GM21360 (cell line): ENCODE measurements at regions not wholly inside any gene's neighbourhood (a gene's known extent, or its start where the extent isn't known, plus 50 kb on each side); places are given as distances from the start of the nearest gene placed in this dataset.

ENCODE experiments used
- ATAC-seq: cut with Tn5 transposase; IDR thresholded peaks from one replicate; pipeline ENCODE4 v1.9.1; 2021; ENCODE audit warnings: mild to moderate bottlenecking, moderate library complexity; ENCODE audit not compliant: unreplicated experiment

DNA sequence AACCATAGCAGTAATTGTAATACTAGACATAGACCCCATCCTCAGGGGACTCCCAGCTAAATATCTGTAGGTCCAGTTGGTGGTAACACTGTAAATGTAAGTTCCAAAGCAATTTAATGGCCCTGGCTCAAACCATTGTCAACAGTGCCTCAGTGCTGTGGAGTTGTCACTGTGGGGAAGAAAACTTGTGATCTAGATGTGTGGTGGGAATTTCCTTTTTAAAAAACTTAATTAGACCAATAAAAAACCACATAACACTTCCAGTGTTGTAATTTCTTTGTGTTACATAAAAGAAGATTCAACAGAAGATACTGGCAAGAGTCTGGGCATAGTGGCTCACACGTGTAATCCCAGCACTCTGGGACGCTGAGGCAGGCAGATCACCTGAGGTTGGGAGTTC lies 138.6 kb upstream of the UMPS start:
- no peak for ATAC-seq

DNA sequence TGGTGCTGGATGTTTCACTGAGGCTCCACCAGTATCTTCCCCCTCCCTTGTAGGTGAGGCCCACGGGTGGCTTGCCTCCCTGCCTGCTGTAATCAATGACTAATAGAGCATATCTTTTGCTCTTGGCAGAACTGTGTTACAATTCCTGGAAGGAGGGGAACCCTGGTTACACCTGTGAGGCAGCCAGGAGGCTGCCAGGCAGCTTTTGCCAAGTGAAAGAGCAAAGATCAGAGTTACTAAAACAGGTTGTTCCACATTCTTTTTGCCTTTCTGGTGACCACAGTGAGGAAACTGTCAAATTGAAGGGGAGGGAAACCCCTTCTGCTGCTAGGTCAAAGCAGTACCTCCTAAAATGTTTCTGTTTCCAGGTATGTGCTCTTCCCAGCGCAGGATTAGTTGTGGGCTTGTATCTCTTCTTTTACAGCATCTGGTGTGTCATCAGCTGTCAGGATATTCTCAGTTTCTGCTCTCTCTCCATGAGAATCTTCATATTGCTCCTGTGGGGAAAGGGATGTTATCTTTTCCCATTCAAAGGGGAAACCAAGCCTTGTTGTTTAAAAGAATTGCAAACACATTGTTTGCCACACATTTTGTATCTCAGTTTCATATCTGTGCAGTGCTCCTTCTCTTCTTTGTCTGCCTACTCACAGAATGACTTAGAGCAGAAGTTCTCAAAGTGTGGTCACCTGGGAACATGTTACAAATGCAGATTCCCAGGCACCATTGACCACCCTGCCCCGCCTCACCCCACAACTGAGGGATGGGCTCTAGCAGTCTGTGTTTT lies 137.4 kb upstream of the UMPS start:
- peak; percentile 73 for ATAC-seq

DNA sequence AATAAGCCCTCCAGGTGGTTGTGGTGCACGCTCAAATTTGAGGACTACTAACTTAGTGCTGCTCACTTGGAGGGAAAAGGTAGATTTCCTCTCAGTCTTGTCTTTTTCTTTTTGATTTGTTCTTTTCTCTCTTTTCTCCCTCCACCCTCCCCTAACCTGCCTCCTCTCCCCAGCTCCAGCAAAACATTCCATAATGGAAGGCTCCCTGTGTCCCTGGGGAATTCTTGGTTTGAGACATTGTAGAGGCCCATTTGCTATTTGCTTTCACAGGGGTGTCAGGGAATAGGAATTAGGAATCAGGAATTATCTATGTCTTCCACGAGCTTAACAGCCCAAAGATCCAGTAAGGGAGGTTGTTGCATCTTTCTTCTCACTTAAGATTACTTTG lies 136.8 kb upstream of the UMPS start:
- no peak for ATAC-seq

DNA sequence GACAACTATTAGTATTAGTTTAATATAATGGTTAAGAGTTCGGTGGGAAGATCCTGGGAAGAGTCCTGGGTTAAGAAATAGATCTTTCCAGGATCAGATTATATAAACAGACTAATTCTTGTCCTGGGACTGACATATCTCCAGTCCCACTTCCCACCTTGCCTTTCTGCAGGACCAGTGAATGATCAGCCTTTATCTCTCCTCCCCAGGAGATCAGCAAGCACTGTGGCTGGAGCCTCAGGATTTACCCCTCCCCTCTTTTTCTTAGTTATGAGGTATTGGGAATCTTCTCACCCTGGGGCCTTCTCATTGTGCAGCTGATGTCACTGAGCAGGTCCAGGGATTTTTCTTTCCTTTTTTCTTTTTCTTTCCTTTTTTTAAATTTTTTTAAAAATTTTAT lies 135.7 kb upstream of the UMPS start:
- no peak for ATAC-seq

DNA sequence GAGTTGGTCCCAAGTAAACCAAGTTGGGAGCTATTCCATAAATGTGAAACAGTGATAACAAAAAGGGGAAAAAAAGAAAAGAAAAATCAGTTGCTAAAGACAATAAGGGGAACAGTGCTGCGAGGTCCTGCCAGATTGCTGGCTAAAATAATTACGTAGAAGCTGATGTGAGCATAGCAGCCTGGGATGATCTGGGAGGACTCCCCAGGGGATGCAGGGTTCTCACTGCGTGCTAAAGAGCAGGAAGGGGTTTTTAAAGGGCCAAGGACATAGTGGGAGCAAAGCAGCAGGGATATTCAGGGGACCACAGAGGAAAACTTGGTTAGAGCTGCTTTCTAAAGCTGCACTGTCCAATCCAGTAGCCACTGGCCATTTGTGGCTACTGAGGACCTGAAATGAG lies 133.0 kb upstream of the UMPS start:
- no peak for ATAC-seq

DNA sequence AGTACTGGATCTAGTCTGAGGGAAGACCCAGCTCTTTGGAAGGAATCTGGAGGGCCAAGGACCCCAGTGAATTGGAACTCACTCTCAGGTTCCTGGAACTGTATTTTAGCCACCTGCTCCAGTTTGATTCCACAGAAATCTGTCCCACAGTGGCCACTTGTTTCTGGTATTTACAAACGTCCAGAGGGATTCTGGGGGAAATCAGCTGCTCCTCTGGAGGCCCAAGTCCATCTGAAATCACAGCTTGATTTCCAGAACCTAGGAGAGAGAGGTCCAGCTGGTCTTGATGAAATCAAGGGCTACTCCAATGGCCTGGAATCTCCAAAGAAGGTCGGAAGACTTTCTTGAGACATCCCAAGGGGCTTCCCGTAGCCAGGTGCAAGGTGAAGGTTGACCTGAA lies 132.3 kb upstream of the UMPS start:
- ATAC-seq, result no peak

DNA sequence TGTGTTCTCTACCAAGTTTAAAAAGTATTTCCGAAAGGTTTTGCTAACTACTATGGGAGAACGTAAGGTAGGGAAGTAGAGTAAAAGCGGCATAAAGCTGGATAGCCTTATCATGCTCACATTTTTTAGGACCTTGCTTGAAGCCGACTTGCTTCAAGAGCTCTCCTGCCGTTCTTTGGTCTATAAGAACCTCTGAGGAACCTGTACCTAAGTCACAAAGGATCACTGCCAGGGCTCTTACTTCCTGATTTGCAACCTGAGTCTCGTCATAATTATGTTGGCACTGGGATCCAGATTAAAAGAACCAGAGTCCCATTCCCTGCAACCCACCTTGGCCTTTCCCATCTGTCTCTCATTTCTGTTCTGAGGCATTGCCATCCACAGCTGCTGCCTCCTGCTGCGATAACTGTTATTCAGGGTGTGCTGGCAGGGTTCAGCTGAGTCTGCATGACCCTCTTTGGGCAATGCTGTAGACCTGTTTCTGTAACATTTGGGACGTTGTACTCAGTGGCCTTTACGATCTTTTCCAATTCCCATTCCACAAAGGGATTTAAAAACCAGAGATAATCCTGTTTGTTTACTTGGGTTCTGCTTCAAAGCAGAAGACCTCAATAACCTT lies 131.0 kb upstream of the UMPS start:
- no peak for ATAC-seq

DNA sequence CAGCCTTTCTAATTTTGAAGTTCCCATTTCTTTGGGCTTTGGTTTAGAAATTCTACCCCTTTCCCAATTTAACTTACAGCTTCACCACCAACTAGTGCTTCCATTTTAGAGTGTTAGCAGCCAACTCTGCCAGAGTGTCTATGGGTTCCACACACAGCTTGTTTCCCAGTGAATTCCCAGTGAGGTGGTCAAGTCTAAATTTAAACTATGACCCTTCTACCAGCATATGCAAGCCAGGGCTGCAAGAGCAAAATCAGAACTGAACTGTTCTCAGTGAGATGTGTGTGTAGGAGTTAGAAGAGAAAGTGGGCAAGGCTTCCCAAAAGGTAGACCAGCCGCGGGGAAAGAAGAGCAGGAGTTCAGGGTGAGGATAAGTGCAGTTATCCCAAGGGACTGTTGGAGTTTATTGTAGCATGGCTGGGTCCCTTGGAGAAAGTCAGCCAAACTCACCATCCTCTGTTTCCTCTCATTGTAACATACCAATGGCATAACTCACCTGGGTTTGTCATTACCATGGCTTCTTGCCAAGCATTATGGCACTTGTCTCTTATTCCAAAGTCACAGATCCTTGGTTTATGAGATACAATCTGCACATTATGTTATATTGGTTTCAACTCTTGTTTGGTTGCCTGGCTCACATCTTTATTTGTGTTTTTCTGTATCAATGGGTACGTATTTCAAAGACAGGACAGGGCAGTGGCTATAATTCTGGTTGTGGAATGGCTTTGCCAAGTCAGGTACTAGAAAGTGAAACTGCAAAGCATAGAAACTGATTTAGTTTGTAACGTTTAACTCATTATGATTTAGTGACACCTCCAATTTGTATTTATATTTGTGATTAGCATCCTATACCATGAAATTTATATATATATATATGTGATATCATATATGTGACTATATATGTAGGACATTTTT lies 130.2 kb upstream of the UMPS start:
- no peak for ATAC-seq

DNA sequence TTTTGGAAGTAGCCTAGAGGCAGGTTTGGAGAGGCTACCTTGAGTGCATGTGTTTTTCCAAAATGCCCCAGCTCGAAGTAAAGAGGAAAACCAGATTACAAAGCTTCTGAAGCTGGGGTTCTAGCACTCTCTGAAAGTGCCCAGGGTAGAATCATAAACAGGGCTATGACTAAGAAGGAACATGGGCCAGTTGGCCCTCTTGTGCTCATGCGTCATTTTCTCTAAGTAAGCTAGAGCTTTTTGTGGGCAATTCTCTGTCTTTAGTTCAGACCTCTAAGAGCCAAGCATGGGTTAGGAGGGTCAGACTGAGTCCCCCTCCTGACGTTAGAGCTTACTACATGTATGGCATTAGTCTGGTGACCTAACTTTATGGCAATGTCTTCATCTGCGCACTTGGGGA lies 129.5 kb upstream of the UMPS start:
- ATAC-seq, result no peak

DNA sequence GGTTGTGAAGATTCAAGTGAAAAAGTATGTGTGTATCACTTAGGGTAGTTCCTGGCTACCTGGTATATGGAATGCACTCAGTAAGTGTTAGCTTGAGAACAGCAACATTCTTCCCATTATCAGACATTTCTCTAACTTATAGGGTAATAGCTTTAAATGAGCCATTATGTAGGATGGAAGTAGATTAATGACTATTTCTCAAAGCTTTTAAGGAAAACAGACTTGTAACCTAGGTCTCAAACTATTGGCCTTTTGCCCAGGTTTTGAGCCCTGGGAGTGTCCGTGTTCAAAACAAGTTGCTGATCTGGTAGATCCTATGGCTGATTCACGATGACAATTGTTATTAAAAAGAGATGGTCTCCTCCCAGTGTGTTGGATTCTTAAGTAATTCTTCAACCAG lies 129.1 kb upstream of the UMPS start:
- no peak for ATAC-seq

DNA sequence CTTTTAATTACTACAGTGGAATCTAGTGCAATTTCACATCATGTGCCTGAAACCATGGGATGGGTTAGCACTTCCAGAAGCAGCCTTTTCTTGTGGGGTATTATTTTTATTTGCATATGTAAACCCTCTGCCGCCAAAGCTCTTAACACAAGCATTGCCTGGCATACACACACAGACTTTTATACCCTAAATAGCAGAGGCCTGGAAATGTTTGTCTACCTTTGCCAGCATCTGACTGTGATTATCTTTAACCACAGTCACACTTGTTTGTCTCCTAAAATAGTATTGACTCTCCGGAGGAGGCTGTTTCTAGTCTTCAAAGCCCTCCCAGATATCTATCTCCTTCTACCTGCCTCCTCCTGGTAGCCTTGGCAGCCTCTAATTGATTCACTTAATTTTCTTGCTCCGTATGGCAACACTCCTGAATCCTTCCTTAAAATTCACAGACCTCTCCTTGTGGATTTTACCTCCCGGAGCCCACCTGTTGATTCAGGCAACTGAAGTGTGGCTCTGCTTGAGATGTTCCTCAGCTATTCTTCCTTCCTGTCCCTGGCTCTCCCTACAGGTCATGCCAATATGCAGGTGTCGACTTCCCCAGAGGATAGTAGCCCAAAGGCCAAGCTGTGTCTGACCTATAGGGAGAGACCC lies 127.1 kb upstream of the UMPS start:
- no peak for ATAC-seq

DNA sequence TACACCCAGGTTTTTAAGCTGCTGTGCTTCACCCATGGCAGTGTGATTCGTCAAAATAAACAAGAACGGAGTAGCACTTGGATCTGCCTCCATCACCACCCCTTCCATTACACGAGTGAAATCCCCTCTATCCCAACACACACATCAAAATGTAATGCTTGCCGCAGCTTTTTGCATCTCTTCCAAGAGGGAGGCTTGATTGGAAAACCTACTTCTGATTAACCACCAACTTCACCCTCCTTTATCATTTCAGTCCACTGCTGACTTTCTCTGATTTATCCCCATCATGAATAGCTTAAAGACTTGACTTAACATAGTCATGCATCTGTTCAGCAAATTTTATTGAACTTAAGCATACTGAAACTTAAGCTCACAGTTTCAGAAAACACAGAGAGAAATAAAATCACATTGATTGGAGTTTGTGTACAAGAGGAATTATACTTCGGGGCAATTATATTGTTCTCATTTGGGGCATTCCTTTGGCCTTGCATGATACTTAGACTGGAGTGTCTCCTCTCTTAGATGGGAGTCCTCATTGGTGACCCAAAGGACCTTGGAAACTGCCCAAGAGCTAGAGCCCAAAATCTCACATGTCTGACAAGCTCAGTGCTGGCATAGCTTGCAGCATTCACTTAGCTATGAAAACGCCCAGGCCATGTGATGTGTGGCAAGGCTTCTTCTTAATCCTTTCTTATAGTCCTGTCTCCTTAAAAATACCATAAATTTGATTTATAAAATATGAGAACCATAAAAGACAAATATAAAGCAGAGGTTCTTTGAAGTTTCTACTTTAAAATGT lies 124.3 kb upstream of the UMPS start:
- no peak for ATAC-seq

DNA sequence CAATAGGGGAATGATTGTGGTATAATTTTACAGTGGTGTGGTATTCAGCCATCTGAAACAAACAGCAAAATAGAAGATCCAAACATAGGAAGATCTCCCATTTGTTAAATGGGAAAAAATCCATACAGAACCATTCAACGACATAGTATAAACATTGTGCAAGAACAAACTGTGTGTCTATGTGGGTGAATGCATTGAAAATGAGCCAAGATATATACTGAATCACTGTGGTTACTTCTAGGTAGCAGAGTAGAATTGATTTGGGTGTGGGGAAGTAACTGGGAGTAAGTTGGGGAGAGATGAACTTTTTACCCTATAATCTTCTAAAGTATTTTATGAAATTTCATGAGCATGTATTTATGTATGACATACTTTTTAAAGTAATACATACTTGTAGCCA lies 123.1 kb upstream of the UMPS start:
- no peak for ATAC-seq

DNA sequence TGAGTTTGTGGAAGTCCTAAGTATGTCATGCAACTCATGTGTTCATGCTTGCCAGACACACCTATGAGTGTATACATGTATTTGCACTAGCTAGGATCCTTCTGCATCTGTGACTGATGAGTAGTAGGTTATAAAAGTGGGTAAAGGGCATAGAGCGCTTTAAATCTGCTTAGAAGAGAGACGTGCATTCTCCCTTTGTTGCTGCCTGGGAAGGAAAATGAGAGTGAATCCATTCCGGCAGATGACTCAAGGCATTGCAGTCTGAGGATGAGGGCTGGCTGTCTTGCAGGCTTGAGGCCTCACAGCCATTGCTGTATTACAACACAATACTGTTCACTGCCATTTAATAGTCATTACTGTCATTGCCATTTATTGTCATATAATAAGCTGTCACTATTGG lies 120.8 kb upstream of the UMPS start:
- no peak for ATAC-seq

DNA sequence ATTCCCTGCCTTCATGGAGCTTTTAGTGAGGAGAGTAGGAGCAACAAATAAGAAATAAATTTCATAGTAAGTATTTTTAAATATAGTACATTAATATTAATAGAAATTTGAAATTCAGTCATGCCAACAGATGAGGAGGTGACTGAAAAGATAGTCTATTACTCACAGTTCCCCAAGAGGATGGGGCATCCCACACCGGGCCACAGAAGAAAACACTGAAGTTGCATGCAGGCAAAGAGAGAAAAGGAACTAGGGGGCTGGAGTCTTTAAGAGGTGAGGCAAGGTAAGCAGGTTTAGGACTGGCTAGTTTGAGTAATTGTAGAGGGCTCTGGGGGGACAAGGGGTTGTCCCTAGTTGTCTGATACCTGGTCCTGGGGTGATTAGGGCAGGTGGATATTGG lies 120.1 kb upstream of the UMPS start:
- ATAC-seq, result no peak

DNA sequence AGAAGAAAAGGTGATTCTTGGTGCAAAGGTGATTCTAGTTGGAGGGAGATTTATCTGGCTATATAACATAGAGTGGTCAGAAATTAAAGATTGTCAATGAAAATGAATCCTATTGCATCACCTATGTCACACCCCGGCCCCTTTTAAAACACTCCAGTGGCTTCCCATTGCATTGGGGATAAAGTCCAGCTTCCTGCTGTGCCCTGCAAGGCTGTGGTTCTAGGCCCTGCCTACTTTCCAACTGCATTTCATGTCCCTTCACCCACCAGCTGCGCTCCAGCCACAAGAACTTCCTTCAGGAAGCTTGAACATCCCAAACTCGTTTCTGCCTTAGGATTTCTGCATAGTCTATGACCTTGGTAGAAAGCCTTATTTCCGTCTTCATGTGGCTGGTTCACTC lies 118.7 kb upstream of the UMPS start:
- ATAC-seq, result no peak

DNA sequence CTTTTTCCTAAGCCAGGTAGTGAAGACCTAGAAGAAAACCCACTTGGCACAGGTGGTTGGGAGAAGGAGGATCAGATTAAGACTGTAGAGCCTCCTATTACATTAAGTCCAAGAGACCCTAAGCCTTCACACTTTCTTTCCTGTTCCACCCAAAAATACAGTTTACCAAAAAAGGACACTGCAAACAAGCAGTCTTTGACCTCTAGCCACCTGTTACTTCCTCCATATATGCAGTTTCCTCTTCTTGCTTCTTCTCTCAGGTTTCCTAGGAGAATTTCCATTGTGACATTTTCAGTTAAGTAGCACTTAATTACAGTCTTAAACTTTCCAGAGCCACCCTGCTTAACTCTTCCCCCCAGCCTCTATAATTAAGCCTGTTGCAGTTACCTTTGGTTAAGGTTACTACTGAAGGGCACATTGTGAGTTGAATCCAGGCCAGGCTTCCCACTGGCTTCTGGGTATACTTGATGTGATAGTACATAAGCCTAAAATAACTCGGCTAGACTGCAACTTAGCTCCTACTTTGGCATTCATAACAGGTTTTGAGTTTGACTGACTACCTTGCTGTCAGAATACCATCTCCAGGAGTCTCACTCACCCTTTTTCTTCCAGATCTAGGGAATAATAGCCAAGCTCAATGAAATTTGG lies 114.2 kb upstream of the UMPS start:
- no peak for ATAC-seq

DNA sequence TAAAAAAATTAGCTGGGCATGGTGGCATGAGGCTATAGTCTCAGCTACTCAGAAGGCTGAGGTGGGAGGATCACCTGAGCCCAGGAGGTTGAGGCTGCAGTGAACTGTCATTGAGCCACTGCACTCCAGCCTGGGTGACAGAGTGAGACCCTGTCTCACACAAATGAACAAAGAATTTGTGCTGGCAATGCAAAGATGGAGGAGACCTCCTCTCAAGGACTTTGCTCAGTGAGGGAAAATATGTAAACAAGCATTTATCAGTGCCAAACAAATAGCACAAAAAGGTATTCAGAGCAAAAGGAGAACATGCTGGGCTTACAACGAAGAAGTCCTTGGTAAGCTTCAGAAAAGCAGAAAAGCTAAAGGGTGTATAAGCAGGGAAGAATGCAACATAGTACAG lies 113.1 kb upstream of the UMPS start:
- ATAC-seq, result no peak

DNA sequence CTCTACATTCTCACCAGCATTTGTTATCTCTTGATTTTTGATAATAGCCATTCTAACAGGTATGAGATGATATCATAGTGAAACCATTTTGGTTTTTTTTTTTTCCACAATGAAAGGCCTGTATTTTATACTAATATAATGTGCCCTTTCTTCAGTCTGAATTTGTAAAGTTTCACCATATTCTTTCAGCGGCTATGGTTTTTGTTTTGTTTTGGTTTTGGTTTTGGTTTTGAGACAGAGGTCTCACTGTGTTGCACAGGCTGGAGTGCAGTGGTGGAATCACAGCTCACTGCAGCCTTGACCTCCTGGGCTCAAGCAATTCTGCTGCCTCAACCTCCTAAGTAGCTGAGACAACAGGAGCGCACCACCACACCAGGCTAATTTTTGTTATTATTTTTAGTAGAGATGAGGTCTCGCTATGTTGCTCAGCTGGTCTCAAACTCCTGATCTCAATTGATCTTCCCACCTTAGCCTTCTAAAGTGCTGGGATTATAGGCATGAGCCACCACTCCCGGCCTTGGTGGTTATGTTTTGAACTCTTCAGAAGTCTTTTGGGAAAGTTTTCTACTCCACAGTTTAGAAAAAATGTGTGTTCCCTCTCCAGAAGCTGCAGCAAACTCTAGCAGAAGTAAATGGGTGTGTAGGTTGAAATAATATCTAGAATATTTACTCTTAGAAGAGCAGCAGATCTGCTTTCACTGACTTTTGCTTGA lies 110.2 kb upstream of the UMPS start:
- ATAC-seq, result no peak
